Hematopoietic multipotent progenitor cell treated with erythropoietin and hydrocortisone succinate and interleukin-3 and kit ligand, for 15 days (in vitro differentiated cells): ENCODE measurements at regions not wholly inside any gene's neighbourhood (a gene's known extent, or its start where the extent isn't known, plus 50 kb on each side); places are given as distances from the start of the nearest gene placed in this dataset.
"Not testable (repeated sequence)": the region's sequence is repeated elsewhere in the genome, so short reads cannot be mapped to it uniquely, and the experiment has no call there.

ENCODE experiments used
- DNase-seq: peaks from one replicate; pipeline ENCODE4 v3.0.0-alpha.2; 2015; ENCODE audit warnings: low spot score

GRCh38 chr15:66865622-66866611, 163.9 kb downstream of the SMAD6 start:
- no peak for DNase-seq

- DNase-seq: no peak
Observed at GRCh38 chr15:66866656-66867055, 164.6 kb downstream of the SMAD6 start.

GRCh38 chr15:66868918-66869317, 166.9 kb downstream of the SMAD6 start:
- no peak for DNase-seq

GRCh38 chr15:66870880-66871388, 168.9 kb downstream of the SMAD6 start:
- DNase-seq: no peak

- no peak for DNase-seq
Observed at GRCh38 chr15:66872405-66872804, 170.4 kb downstream of the SMAD6 start.

- DNase-seq: not testable (repeated sequence)
Observed at GRCh38 chr15:66873331-66873730, 171.3 kb downstream of the SMAD6 start.

- DNase-seq: no peak
Observed at GRCh38 chr15:66873856-66874255, 171.8 kb downstream of the SMAD6 start.

GRCh38 chr15:66875588-66876420, 173.8 kb downstream of the SMAD6 start:
- no peak for DNase-seq

- no peak for DNase-seq
Observed at GRCh38 chr15:66876421-66876730, 174.3 kb downstream of the SMAD6 start.

GRCh38 chr15:66876731-66877476, 174.9 kb downstream of the SMAD6 start:
- no peak for DNase-seq

- DNase-seq: no peak
Observed at GRCh38 chr15:66877477-66878271, 175.6 kb downstream of the SMAD6 start.

- DNase-seq: no peak
Observed at GRCh38 chr15:66878761-66879160, 176.7 kb downstream of the SMAD6 start.

- no peak for DNase-seq
Observed at GRCh38 chr15:66879531-66880368, 177.7 kb downstream of the SMAD6 start.

GRCh38 chr15:66880380-66881155, 178.5 kb downstream of the SMAD6 start:
- DNase-seq: no peak

- DNase-seq: no peak
Observed at GRCh38 chr15:66881173-66881905, 179.3 kb downstream of the SMAD6 start.

- DNase-seq: no peak
Observed at GRCh38 chr15:66882251-66883020, 180.4 kb downstream of the SMAD6 start.

- no peak for DNase-seq
Observed at GRCh38 chr15:66883284-66883911, 181.4 kb downstream of the SMAD6 start.
